ENCODE measurements at regions not wholly inside any gene's neighbourhood (a gene's known extent, or its start where the extent isn't known, plus 50 kb on each side); places are given as distances from the start of the nearest gene placed in this dataset.
A peak's percentile ranks its signal among the peaks of the same experiment; 100 is the strongest.

DNA sequence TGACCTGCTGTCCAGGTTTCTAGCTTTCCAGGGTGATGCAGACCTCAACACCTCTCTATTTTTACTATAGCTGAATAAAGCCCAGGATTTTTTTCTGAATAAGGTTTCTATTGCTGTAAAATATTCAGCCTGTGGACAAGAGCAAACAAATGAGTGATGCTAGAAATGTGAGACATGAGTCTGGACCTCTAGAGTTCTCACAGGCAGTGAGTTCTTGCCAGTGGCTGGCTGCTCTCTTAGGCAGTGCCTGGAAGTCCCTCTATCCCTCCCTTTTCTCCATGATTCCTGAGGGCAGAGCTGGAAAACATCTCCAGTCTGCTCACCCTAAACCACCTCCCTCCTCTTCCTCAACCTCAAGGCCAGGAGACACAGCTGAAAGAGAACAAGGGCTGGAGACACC lies 793.8 kb upstream of the IGFBP3 start:
- TF ChIP-seq, protein P1, sequence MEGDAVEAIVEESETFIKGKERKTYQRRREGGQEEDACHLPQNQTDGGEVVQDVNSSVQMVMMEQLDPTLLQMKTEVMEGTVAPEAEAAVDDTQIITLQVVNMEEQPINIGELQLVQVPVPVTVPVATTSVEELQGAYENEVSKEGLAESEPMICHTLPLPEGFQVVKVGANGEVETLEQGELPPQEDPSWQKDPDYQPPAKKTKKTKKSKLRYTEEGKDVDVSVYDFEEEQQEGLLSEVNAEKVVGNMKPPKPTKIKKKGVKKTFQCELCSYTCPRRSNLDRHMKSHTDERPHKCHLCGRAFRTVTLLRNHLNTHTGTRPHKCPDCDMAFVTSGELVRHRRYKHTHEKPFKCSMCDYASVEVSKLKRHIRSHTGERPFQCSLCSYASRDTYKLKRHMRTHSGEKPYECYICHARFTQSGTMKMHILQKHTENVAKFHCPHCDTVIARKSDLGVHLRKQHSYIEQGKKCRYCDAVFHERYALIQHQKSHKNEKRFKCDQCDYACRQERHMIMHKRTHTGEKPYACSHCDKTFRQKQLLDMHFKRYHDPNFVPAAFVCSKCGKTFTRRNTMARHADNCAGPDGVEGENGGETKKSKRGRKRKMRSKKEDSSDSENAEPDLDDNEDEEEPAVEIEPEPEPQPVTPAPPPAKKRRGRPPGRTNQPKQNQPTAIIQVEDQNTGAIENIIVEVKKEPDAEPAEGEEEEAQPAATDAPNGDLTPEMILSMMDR (IDR thresholded peaks at IDR 0.05) = no peak
- intact Hi-C loops (cut with DNase I) = no loop called here
- ATAC-seq = no peak

DNA sequence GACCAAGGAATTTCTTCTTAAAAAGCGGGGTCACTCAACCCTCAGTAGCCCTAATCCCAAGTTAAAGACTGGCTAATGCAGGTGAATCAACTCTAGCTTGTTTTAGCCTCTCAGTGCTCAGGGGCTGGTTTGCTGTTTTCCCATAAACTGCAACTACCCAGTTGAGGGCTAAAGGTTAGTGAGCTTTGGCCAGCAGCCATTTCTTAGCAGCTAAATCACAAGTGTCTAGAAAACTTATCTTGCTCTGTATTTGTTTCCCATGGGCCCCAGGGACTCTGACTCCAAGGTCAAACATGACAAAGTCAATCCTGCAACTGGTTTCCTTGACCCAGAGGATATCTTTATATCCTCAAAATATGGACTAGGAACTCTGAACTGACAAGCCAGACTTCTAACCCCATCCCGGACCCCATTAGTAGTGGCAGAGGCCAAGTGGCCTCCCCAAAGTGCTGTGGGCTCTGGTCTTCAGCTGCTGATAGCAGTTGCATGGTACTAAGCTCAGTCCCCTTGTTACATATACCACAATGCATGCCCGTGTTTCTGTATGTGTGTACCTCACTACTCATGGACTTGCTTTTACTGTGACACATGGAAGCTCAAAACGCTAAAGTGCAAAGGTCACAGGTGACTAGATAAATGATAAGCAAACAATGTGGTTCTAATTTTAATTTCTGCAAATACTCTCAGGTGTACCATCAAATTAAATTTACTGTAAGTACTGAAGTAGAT lies 793.0 kb upstream of the IGFBP3 start:
- H3K27me3 ChIP-seq = no peaks in the 10 kb centered on the region
- TF ChIP-seq, protein P1 (IDR thresholded peaks at IDR 0.05) = no peak
- intact Hi-C loops (cut with DNase I) = no loop called here
- H3K9me3 ChIP-seq = no peaks in the 10 kb centered on the region
- ATAC-seq (peak; percentile 70), DNase-seq (peak in 1 of 4 donors; percentile 25)
- no peaks in the 10 kb centered on the region for H3K4me1 ChIP-seq
- no peak overlapping the region for H3K4me3 ChIP-seq
- no peaks in the 10 kb centered on the region for H3K36me3 ChIP-seq
- no peak overlapping the region for H3K27ac ChIP-seq

More for the DNA sequence above, 793.8 kb upstream of the IGFBP3 start:
- no peak overlapping the region for H3K4me3 ChIP-seq
- no peak overlapping the region for H3K27ac ChIP-seq
- no peaks in the 10 kb centered on the region for H3K36me3 ChIP-seq
- no peaks in the 10 kb centered on the region for H3K27me3 ChIP-seq
- no peaks in the 10 kb centered on the region for H3K4me1 ChIP-seq
- H3K9me3 ChIP-seq = no peaks in the 10 kb centered on the region
- no peak for DNase-seq

DNA sequence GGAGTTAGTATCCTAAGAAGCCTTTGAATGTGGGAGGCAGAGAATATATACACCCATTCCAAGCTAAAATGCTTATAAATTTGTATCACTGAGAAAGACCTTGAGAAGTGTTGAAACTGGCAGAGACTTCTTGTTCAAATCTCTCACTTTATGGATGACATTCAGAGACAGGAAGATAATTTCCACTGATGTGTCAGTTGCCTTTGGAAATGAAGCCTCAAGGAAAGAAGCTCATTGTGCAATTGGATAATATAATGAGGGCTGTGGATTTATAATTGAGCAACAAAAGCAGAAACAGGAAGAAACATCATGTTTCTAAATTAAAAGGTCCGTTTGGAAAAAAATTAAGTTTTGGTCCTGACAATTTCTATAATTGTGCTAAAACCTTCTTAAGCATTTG lies 789.9 kb upstream of the IGFBP3 start:
- peak in 1 of 4 donors; percentile 48 for DNase-seq
- Histone ChIP-seq H3K36me3 (no peaks in the 10 kb centered on the region), H3K4me1 (no peaks in the 10 kb centered on the region), H3K4me3 (no peak overlapping the region), H3K27ac (no peak overlapping the region), H3K9me3 (no peaks in the 10 kb centered on the region), H3K27me3 (no peaks in the 10 kb centered on the region)
- no peak for ATAC-seq
- TF ChIP-seq, protein P1 (IDR thresholded peaks at IDR 0.05) = no peak
- intact Hi-C loops (cut with DNase I) = no loop called here

DNA sequence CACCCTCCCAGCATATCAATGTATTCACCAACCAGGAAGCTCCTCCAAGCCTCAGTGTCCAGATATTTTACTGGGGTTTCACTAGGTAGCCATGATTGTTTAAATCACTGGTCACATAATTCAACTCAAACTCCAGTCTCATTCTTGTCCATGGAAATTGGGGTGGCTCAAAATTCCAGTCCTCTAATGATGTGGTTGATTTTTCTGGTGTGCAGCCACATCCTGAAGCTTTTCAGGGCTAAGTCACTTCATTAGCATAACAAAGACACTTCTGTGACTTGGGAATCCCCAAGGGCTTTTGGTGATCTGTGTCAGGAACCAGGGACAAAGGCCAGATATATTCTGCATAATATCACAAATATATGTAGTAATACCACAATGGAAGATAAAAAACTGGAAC lies 786.9 kb upstream of the IGFBP3 start:
- no peak overlapping the region for H3K27ac ChIP-seq
- no peak overlapping the region for H3K4me3 ChIP-seq
- TF ChIP-seq, protein P1 (IDR thresholded peaks at IDR 0.05) = no peak
- intact Hi-C loops (cut with DNase I) = no loop called here
- no peaks in the 10 kb centered on the region for H3K36me3 ChIP-seq
- no peak for ATAC-seq
- H3K9me3 ChIP-seq = no peaks in the 10 kb centered on the region
- H3K4me1 ChIP-seq = no peaks in the 10 kb centered on the region
- no peak for DNase-seq
- no peaks in the 10 kb centered on the region for H3K27me3 ChIP-seq

DNA sequence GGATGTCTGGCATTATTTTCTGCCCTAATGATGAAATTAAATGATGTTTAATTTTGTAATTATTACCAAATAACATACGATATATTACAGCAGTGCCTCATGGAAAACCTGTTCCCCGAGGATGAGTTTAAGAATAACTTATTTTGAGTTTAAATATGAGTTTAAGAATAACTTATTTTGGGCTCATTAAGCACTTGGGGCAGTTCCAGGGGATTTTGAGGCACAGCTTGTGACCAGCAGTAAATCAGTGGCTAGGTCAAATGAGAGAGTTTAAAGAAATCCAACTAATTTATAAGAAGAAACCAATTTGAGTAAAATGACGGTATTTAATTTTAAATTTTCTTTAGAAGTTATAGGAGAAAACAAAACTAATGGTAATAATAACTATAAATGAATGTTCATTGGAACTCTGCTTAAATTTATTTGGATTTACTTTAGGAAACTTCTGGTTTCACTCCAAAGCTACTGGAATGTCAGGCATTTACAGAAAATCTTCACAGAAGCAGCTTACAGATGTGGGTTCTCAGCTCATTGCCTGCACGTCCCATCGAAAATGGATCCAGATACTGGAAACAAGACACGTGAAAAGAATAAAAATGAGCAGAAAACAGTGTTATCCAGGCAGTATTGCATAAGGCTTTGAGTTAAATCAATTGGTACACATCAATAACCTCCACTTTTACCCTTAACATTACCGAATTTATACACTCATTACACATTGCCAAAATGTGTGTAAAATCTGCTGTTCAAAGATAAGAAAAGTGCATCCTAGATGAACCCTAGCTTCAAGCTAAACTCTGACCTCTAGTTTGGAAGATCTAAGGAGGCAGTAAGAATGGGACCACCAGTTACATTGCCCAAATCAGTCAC lies 784.5 kb upstream of the IGFBP3 start:
- ATAC-seq (no peak), DNase-seq (peak in 2 of 4 donors; percentile 66 to 70)
- Histone ChIP-seq H3K9me3 (no peaks in the 10 kb centered on the region), H3K27me3 (no peaks in the 10 kb centered on the region), H3K36me3 (no peaks in the 10 kb centered on the region), H3K4me1 (no peaks in the 10 kb centered on the region), H3K27ac (no peak overlapping the region), H3K4me3 (no peak overlapping the region)
- TF ChIP-seq, protein P1 (IDR thresholded peaks at IDR 0.05) = no peak
- intact Hi-C loops (cut with DNase I) = no loop called here

Data from left lung (tissue), 4 donors.